Upper lobe of left lung (tissue), 4 donors: ENCODE measurements at regions not wholly inside any gene's neighbourhood (a gene's known extent, or its start where the extent isn't known, plus 50 kb on each side); places are given as distances from the start of the nearest gene placed in this dataset.

Experiments used
- EP300 ChIP-seq, 4 donors: sonication (generic); formaldehyde crosslinking; IDR thresholded peaks; one replicate each; pipeline ENCODE4 v1.5.1; 2017; ENCODE audit warnings: antibody characterized with exemption in 4 of 4, control low read depth in 2 of 4
- POLR2A ChIP-seq, 4 donors: fragments of 450-650 bp; IDR thresholded peaks; one replicate each; pipeline ENCODE4 v1.5.1; 2016 to 2017; ENCODE audit warnings: antibody characterized with exemption in 4 of 4, mild to moderate bottlenecking in 2 of 4
- TF ChIP-seq, protein P1 (sequence below), 6 experiments: fragments of 450-650 bp in 4 of 6; fragments of 200-600 bp in 2 of 6; sonication (generic) in 2 of 6; IDR thresholded peaks; one replicate each; pipeline ENCODE4 v1.5.1; 2016 to 2019; ENCODE audit warnings: antibody characterized with exemption in 6 of 6

- TF ChIP-seq EP300 (IDR thresholded peaks at IDR 0.05), result no peak
- TF ChIP-seq, protein P1, sequence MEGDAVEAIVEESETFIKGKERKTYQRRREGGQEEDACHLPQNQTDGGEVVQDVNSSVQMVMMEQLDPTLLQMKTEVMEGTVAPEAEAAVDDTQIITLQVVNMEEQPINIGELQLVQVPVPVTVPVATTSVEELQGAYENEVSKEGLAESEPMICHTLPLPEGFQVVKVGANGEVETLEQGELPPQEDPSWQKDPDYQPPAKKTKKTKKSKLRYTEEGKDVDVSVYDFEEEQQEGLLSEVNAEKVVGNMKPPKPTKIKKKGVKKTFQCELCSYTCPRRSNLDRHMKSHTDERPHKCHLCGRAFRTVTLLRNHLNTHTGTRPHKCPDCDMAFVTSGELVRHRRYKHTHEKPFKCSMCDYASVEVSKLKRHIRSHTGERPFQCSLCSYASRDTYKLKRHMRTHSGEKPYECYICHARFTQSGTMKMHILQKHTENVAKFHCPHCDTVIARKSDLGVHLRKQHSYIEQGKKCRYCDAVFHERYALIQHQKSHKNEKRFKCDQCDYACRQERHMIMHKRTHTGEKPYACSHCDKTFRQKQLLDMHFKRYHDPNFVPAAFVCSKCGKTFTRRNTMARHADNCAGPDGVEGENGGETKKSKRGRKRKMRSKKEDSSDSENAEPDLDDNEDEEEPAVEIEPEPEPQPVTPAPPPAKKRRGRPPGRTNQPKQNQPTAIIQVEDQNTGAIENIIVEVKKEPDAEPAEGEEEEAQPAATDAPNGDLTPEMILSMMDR (IDR thresholded peaks at IDR 0.05), result no peak
- no peak for TF ChIP-seq POLR2A (IDR thresholded peaks at IDR 0.05)
Measured at GRCh38 chr15:94848054-94848453, 616.7 kb downstream of the MCTP2 start.
